CD4-positive, alpha-beta T cell (primary cell): ENCODE measurements at regions not wholly inside any gene's neighbourhood (a gene's known extent, or its start where the extent isn't known, plus 50 kb on each side); places are given as distances from the start of the nearest gene placed in this dataset.

ENCODE experiments used
- ATAC-seq: fragments of 200-7000 bp; cut with Tn5 transposase; one replicate; pipeline ENCODE4 v1.10.0; 2022; ENCODE audit warnings: mild to moderate bottlenecking; ENCODE audit not compliant: poor library complexity
- CTCF ChIA-PET: fragments of 350-600 bp; sonication (Branson Sonifier 250); formaldehyde crosslinking; loops from one replicate; lab custom pipeline; 2021; ENCODE audit warnings: antibody characterized with exemption, inconsistent platforms; lab: Charles Lee
- POLR2A ChIA-PET: fragments of 350-600 bp; sonication (Branson Sonifier 250); formaldehyde crosslinking; loops from one replicate; lab custom pipeline; 2021; ENCODE audit warnings: antibody characterized with exemption, inconsistent platforms; lab: Charles Lee
- DNase-seq, 14 experiments: peaks; one replicate each; pipeline ENCODE4 v3.0.0-alpha.2; 2013 to 2020; ENCODE audit warnings: mixed read lengths in 2 of 14
- H3K27ac ChIP-seq, 2 donors: one replicate each; pipeline versions ENCODE4 v1.5.1 to v1.7.0; 2013; ENCODE audit warnings: low read length in 2 of 2, low read depth in 1 of 2, mild to moderate bottlenecking in 1 of 2
- H3K27me3 ChIP-seq, 2 experiments: 1 replicate in 1 of 2; 2 replicates in 1 of 2; pipeline versions ENCODE4 v1.6.1 to v1.7.0; 2013; ENCODE audit warnings: low read length in 2 of 2, control low read depth in 1 of 2, mild to moderate bottlenecking in 1 of 2, moderate library complexity in 1 of 2; ENCODE audit not compliant: insufficient read depth in 2 of 2, control insufficient read depth in 1 of 2
- H3K36me3 ChIP-seq: one replicate; pipeline ENCODE4 v1.6.1; 2013; ENCODE audit warnings: low read length, control low read depth; ENCODE audit not compliant: insufficient read depth
- H3K4me1 ChIP-seq: one replicate; pipeline ENCODE4 v1.6.1; 2013; ENCODE audit warnings: low read length, control low read depth; ENCODE audit not compliant: insufficient read depth
- H3K4me3 ChIP-seq: one replicate; pipeline ENCODE4 v1.5.1; 2013; ENCODE audit warnings: mild to moderate bottlenecking, low read length, moderate library complexity
- H3K9me3 ChIP-seq, 2 experiments: 1 replicate in 1 of 2; 2 replicates in 1 of 2; pipeline versions ENCODE4 v1.6.1 to v1.7.0; 2013; ENCODE audit warnings: low read length in 2 of 2, mild to moderate bottlenecking in 2 of 2, control low read depth in 1 of 2, moderate library complexity in 1 of 2; ENCODE audit not compliant: control insufficient read depth in 1 of 2, insufficient read depth in 1 of 2
- H3K27ac Mint-ChIP-seq: one replicate; pipeline ENCODE4 v1.8.0; 2020; ENCODE audit warnings: mixed read lengths
- H3K27me3 Mint-ChIP-seq: one replicate; pipeline ENCODE4 v1.8.0; 2021; ENCODE audit warnings: mixed read lengths
- H3K36me3 Mint-ChIP-seq: one replicate; pipeline ENCODE4 v1.8.0; 2021; ENCODE audit warnings: low read depth, mixed read lengths
- H3K4me1 Mint-ChIP-seq: one replicate; pipeline ENCODE4 v1.8.0; 2021; ENCODE audit warnings: low read depth, mixed read lengths
- H3K4me3 Mint-ChIP-seq: one replicate; pipeline ENCODE4 v1.8.0; 2020; ENCODE audit warnings: mild to moderate bottlenecking, mixed read lengths
- H3K9me3 Mint-ChIP-seq: one replicate; pipeline ENCODE4 v1.8.0; 2020; ENCODE audit warnings: mixed read lengths
- intact Hi-C, 2 experiments: fragments of 100-400 bp; cut with DNase I in 1 of 2; cut with micrococcal nuclease in 1 of 2; formaldehyde crosslinking; loops; one replicate each; pipeline versions ENCODE4 v1.15.1 to v1.9.0; 2023 to 2025; cut with DNase I, micrococcal nuclease
- TF ChIP-seq, protein P1 (sequence below): fragments of 200-600 bp; IDR thresholded peaks from one replicate; pipeline ENCODE4 v1.8.0; 2022; ENCODE audit warnings: antibody characterized with exemption, mild to moderate bottlenecking

DNA sequence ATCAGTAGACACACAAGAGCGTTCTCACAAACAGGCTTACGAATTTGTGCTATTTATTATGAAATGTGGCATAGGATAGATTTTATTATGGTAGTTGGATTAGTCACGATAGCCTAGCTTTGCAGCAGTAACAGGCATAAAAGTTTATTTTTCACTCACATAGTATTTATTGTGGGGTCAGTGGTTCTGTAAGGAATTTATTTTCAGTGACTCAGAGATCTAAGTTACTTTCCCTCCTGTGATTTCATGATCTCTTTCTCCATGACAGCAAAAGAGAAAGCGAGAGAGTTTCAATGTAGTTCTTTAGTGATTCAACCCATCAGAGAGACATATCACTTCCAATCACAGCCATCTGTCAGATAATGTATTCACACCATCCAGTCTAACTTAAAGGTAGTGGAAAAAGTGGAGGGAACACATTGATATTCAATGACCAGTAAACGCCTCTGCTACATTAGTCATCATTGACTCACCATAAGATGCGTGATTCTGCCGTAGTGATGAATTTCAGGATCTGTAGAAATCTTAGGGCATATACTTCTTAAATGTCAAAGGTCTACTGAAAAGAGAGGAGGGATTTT lies 605.5 kb downstream of the HDGFL1 start:
- Mint-ChIP-seq H3K4me3 (no peak overlapping the region), H3K27ac (no peak overlapping the region), H3K4me1 (no peaks in the 10 kb centered on the region), H3K36me3 (no peaks in the 10 kb centered on the region), H3K9me3 (no peaks in the 10 kb centered on the region), H3K27me3 (no peaks in the 10 kb centered on the region)
- ATAC-seq (no peak), DNase-seq (no peak)
- ChIA-PET CTCF (no interaction called here), POLR2A (no interaction called here)
- H3K27me3 ChIP-seq = no peaks in the 10 kb centered on the region
- intact Hi-C loops = no loop called here
- H3K27ac ChIP-seq = no peak overlapping the region
- no peaks in the 10 kb centered on the region for H3K36me3 ChIP-seq
- H3K4me1 ChIP-seq = no peaks in the 10 kb centered on the region
- peaks cover 0 to 4% of the 10 kb centered on the region in 2 experiments for H3K9me3 ChIP-seq
- TF ChIP-seq, protein P1, sequence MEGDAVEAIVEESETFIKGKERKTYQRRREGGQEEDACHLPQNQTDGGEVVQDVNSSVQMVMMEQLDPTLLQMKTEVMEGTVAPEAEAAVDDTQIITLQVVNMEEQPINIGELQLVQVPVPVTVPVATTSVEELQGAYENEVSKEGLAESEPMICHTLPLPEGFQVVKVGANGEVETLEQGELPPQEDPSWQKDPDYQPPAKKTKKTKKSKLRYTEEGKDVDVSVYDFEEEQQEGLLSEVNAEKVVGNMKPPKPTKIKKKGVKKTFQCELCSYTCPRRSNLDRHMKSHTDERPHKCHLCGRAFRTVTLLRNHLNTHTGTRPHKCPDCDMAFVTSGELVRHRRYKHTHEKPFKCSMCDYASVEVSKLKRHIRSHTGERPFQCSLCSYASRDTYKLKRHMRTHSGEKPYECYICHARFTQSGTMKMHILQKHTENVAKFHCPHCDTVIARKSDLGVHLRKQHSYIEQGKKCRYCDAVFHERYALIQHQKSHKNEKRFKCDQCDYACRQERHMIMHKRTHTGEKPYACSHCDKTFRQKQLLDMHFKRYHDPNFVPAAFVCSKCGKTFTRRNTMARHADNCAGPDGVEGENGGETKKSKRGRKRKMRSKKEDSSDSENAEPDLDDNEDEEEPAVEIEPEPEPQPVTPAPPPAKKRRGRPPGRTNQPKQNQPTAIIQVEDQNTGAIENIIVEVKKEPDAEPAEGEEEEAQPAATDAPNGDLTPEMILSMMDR = no peak
- no peak overlapping the region for H3K4me3 ChIP-seq

DNA sequence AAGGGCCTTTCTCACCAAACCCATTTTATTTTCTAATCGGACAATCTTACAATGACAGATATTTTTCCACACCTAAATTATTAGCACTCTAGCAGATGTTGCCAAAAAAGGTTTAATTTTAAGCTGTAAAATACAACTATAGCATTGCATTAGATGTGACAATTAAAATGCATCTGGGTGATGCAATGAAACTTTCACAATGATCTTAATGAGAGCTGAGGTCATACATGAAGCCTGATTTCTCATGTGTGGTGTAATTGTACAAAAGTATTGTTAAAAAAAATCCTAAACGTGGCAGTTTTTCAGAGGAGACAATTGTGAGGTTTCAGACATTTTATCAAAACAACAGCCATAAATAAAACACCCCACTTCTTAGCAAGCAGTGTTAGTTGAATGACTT lies 606.0 kb downstream of the HDGFL1 start:
- ATAC-seq (no peak), DNase-seq (no peak)
- Histone ChIP-seq H3K4me1 (no peaks in the 10 kb centered on the region), H3K36me3 (no peaks in the 10 kb centered on the region), H3K27ac (no peak overlapping the region), H3K9me3 (peaks cover 0 to 4% of the 10 kb centered on the region in 2 experiments), H3K4me3 (no peak overlapping the region), H3K27me3 (no peaks in the 10 kb centered on the region)
- TF ChIP-seq, protein P1 = no peak
- Mint-ChIP-seq H3K27ac (no peak overlapping the region), H3K36me3 (no peaks in the 10 kb centered on the region), H3K4me1 (no peaks in the 10 kb centered on the region), H3K9me3 (no peaks in the 10 kb centered on the region), H3K27me3 (no peaks in the 10 kb centered on the region), H3K4me3 (no peak overlapping the region)
- ChIA-PET CTCF (no interaction called here), POLR2A (no interaction called here)
- intact Hi-C loops = no loop called here

DNA sequence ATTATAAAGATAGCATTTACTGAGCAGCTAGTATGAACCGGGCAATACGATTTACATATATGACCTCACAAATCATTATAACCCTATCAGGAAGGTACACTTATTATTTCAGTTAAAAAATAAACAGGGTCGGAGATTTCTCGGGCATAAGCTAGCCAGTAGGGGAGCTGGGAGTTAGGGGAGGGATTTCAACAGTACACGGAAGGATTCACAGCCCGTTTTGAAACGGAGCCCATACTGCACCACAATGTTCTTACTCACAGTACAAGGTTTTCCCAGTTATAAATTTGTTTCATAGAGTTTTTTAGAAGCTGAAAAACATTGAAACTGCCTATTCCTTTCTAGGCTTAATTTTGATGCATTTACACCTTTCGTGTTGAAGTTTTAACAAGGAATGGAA lies 607.1 kb downstream of the HDGFL1 start:
- no peaks in the 10 kb centered on the region for H3K4me1 Mint-ChIP-seq
- Histone ChIP-seq H3K4me1 (no peaks in the 10 kb centered on the region), H3K27ac (no peak overlapping the region), H3K9me3 (no peaks in the 10 kb centered on the region), H3K36me3 (no peaks in the 10 kb centered on the region), H3K4me3 (no peak overlapping the region), H3K27me3 (no peaks in the 10 kb centered on the region)
- ATAC-seq (no peak), DNase-seq (no peak)
- ChIA-PET CTCF (no interaction called here), POLR2A (no interaction called here)
- H3K36me3 Mint-ChIP-seq = no peaks in the 10 kb centered on the region
- no peaks in the 10 kb centered on the region for H3K27me3 Mint-ChIP-seq
- intact Hi-C loops = no loop called here
- TF ChIP-seq, protein P1 = no peak
- H3K27ac Mint-ChIP-seq = no peak overlapping the region
- no peaks in the 10 kb centered on the region for H3K9me3 Mint-ChIP-seq
- H3K4me3 Mint-ChIP-seq = no peak overlapping the region
